GM19372 (cell line): ENCODE measurements at regions not wholly inside any gene's neighbourhood (a gene's known extent, or its start where the extent isn't known, plus 50 kb on each side); places are given as distances from the start of the nearest gene placed in this dataset.

Source experiments
- ATAC-seq: cut with Tn5 transposase; IDR thresholded peaks from one replicate; pipeline ENCODE4 v1.9.1; 2021; ENCODE audit warnings: mild to moderate bottlenecking, low read depth, moderate library complexity; ENCODE audit not compliant: unreplicated experiment

DNA sequence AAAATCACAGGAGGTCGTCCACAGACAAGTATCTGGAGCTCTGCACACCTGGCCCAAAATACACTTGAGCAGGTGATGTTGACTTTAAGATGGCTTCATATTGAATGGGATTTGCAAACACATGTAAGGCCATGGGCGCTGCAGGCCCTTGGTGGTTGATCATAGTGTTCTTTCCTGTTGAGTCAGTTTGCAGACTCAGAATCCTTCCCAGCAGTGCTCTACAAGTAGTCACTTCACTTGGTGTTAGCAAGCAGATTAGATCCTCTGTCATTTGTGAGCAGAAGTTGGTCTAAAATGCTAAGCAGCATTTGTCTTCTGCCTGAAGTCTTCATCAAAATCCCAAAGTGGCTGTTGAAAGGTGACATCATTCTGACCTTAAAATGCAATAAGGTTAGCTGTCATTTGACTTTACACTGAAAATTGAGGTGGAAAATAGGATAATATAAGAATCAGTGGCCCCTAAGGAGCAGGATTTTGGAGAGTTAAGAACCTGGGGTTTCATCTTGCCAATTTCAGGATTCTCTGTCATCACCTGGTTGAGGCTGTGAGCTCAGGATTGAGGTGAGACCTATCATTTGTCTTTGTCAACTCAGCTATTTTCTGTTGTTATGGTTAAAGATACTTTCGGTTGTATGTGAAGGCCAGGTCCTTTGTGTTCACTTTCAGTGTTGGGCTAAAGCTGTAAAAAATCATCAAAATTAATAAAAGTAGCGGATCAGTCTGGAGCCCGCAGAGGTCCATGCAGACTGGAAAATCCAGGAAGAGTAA lies 114.5 kb downstream of the LRRC70 start:
- no peak for ATAC-seq

DNA sequence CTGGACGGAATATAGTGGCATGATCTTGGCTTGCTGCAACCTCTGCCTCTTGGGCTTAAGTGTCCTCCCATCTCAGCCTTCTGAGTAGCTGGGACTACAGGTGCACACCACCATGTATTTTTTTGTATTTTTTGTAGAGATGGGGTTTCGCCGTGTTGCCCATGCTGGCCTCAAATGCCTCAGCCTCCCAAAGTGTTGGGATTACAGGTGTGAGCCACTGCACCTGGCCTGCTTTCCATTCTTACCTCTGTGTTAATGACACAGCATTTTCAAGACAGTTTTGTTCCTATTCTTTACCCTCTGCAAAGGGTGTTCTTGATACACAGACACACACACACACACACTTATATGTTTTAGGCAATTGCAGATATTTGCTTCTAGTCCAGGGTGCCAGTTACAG lies 113.3 kb downstream of the LRRC70 start:
- no peak for ATAC-seq

DNA sequence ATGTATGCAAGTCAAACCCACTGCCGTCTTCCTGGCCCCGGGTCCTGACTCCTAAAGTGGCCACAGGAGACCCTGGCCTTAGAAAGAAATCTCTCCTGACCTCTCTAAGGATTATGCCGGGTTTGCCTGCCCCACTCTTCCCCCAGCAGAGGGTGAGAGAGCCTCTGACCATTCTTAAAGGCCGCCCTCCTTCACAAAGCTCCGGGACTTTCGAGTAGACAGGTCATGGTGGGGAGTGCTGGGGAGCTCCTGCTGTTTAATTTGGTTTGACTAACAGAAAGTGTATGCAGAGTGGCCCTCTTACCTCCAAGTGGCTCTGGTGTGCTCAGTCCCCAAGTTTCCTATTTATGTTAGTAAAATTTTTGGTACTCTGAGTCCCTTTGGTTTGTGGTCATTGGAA lies 111.8 kb downstream of the LRRC70 start:
- ATAC-seq: peak; percentile 17

DNA sequence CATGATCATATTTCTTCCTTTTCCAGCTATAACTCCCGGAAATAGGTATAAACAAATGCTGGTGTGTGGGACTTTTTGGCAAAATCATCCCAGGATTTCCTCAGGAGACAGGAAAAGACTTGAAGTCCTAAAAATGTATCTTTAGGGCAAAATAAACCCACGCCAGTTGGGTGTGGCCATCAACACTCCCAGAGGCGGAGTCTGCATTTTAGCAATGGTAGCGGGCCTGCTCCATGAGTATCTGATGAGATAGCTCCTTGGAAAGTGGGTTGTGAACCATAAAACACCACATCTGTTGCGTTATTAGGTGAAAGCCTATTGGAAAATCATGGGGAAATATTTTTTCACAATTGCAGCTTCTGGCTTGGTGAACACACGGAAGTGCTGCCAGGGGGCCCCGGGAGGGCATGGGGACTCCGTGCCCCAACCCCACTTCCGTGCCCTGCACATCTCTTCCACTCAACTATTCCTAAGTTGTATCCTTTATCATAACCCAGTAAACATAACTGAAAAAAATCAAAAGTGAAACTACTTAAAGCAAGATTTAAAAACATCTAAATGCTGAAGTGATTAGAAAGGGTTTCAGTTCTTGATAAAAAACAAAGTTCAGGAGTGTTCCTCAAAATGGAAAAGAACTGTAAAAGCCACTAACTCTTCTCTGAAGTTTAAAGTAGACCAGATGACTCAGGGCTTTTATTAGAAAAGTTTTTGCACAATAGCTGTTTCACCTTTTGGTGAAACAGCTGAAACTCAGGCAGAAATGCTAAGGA lies 111.2 kb downstream of the LRRC70 start:
- peak; percentile 43 for ATAC-seq

- ATAC-seq: no peak
These were observed 108.1 kb downstream of the LRRC70 start for GRCh38 chr5:62686692-62687091.

GRCh38 chr5:62685221-62685620 lies 106.6 kb downstream of the LRRC70 start:
- no peak for ATAC-seq

- ATAC-seq: no peak
These were observed 105.7 kb downstream of the LRRC70 start for GRCh38 chr5:62684310-62684709.

GRCh38 chr5:62682059-62682458 lies 103.4 kb downstream of the LRRC70 start:
- ATAC-seq: no peak

GRCh38 chr5:62681117-62681850 lies 102.7 kb downstream of the LRRC70 start:
- ATAC-seq: no peak

DNA sequence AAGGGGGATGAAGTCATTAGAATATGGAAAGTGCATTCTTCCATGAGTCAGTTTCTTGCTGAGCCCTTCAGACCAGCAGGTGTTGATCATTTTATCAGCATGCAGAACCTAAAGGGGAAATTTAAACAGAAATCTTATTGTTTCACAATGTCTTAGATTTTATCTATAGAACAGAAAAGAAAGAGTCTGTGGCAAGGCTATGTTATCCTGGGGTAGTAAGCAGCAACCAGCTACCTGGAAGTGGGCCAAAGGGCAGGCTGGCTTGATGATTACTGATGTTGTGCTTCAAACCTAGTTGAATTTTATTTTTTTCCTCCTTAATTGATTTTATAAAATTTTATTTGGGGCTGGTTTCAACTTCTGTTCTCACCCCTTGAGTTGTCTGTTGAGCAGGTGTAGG lies 101.5 kb downstream of the LRRC70 start:
- no peak for ATAC-seq
